ENCODE measurements at regions not wholly inside any gene's neighbourhood (a gene's known extent, or its start where the extent isn't known, plus 50 kb on each side); places are given as distances from the start of the nearest gene placed in this dataset.

- no peak for DNase-seq (ENCODE audit: low read depth in 1 of 2, low spot score in 1 of 2)
These were observed 446.8 kb downstream of the USP25 start for GRCh38 chr21:16176570-16176969.

GRCh38 chr21:16177532-16177931 is 447.8 kb downstream of the USP25 start:
- no peak for DNase-seq (ENCODE audit: low read depth in 1 of 2, low spot score in 1 of 2)

GRCh38 chr21:16179773-16180172 is 450.0 kb downstream of the USP25 start:
- no peak for DNase-seq (ENCODE audit: low read depth in 1 of 2, low spot score in 1 of 2)

- DNase-seq (ENCODE audit: low read depth in 1 of 2, low spot score in 1 of 2), result no peak
These were observed 450.8 kb downstream of the USP25 start for GRCh38 chr21:16180614-16181013.

GRCh38 chr21:16181018-16181417 is 451.2 kb downstream of the USP25 start:
- DNase-seq (ENCODE audit: low read depth in 1 of 2, low spot score in 1 of 2), result no peak

GRCh38 chr21:16185766-16186165 is 456.0 kb downstream of the USP25 start:
- DNase-seq (ENCODE audit: low read depth in 1 of 2, low spot score in 1 of 2), result no peak

GRCh38 chr21:16186742-16187141 is 457.0 kb downstream of the USP25 start:
- no peak for DNase-seq (ENCODE audit: low read depth in 1 of 2, low spot score in 1 of 2)

- no peak for DNase-seq (ENCODE audit: low read depth in 1 of 2, low spot score in 1 of 2)
These were observed 458.0 kb downstream of the USP25 start for GRCh38 chr21:16187603-16188301.

- no peak for DNase-seq (ENCODE audit: low read depth in 1 of 2, low spot score in 1 of 2)
These were observed 463.1 kb downstream of the USP25 start for GRCh38 chr21:16192902-16193301.

GRCh38 chr21:16193496-16194094 is 463.8 kb downstream of the USP25 start:
- no peak for DNase-seq (ENCODE audit: low read depth in 1 of 2, low spot score in 1 of 2)

- DNase-seq (ENCODE audit: low read depth in 1 of 2, low spot score in 1 of 2), result no peak
These were observed 464.5 kb downstream of the USP25 start for GRCh38 chr21:16194095-16194787.

- DNase-seq (ENCODE audit: low read depth in 1 of 2, low spot score in 1 of 2), result no peak
These were observed 465.2 kb downstream of the USP25 start for GRCh38 chr21:16194788-16195537.

- DNase-seq (ENCODE audit: low read depth in 1 of 2, low spot score in 1 of 2), result no peak
These were observed 465.7 kb downstream of the USP25 start for GRCh38 chr21:16195538-16195910.

GRCh38 chr21:16196001-16196400 is 466.2 kb downstream of the USP25 start:
- no peak for DNase-seq (ENCODE audit: low read depth in 1 of 2, low spot score in 1 of 2)

- no peak for DNase-seq (ENCODE audit: low read depth in 1 of 2, low spot score in 1 of 2)
These were observed 468.8 kb downstream of the USP25 start for GRCh38 chr21:16198546-16198945.

GRCh38 chr21:16199539-16199938 is 469.8 kb downstream of the USP25 start:
- DNase-seq (ENCODE audit: low read depth in 1 of 2, low spot score in 1 of 2), result no peak

GRCh38 chr21:16201718-16202117 is 471.9 kb downstream of the USP25 start:
- no peak for DNase-seq (ENCODE audit: low read depth in 1 of 2, low spot score in 1 of 2)

GRCh38 chr21:16205527-16205926 is 475.7 kb downstream of the USP25 start:
- DNase-seq (ENCODE audit: low read depth in 1 of 2, low spot score in 1 of 2), result no peak

- DNase-seq (ENCODE audit: low read depth in 1 of 2, low spot score in 1 of 2), result no peak
These were observed 481.8 kb downstream of the USP25 start for GRCh38 chr21:16211339-16212303.

- no peak for DNase-seq (ENCODE audit: low read depth in 1 of 2, low spot score in 1 of 2)
These were observed 483.7 kb downstream of the USP25 start for GRCh38 chr21:16213518-16213917.

GRCh38 chr21:16215193-16215592 is 485.4 kb downstream of the USP25 start:
- DNase-seq (ENCODE audit: low read depth in 1 of 2, low spot score in 1 of 2), result no peak
